GM23338 (cell line): ENCODE measurements at regions not wholly inside any gene's neighbourhood (a gene's known extent, or its start where the extent isn't known, plus 50 kb on each side); places are given as distances from the start of the nearest gene placed in this dataset.

ENCODE experiments used
- CREB1 ChIP-seq: fragments of 250-450 bp; sonication (Bioruptor Pico); IDR thresholded peaks from 2 replicates; pipeline ENCODE4 v1.5.0; 2020; ENCODE audit warnings: low read depth, mild to moderate bottlenecking, moderate library complexity
- POLR2AphosphoS5 ChIP-seq: IDR thresholded peaks from 2 replicates; pipeline ENCODE4 v1.6.1; 2016; ENCODE audit warnings: antibody characterized with exemption, low read depth
- TF ChIP-seq, protein P1 (sequence below), 2 experiments: fragments of 200-600 bp in 1 of 2; sonication (generic) in 1 of 2; conservative IDR thresholded peaks; 2 replicates each; pipeline versions ENCODE4 v1.5.1 to v1.6.1; 2016 to 2017; ENCODE audit warnings: antibody characterized with exemption in 2 of 2, low read depth in 2 of 2, mild to moderate bottlenecking in 2 of 2, moderate library complexity in 1 of 2

DNA sequence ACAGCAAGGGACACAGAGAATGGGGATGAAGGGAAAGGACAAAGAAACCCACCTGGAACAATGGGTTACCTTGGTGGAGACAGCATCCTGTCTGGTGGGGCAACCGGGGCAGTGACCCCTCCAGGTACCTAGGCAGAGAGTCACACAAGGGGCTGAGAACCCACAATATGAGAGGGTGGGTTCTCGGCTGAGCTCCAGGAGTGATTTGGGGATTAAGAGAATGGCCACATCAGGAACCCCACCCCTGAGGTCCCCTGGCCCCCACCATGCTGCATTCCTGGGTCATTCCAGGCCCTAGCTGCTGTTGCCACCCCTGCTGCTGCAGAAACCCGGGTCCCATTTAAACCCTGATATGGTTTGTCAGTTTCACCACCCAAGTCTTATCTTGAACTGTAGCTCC, 172.3 kb downstream of the RTP5 start:
- TF ChIP-seq, protein P1, sequence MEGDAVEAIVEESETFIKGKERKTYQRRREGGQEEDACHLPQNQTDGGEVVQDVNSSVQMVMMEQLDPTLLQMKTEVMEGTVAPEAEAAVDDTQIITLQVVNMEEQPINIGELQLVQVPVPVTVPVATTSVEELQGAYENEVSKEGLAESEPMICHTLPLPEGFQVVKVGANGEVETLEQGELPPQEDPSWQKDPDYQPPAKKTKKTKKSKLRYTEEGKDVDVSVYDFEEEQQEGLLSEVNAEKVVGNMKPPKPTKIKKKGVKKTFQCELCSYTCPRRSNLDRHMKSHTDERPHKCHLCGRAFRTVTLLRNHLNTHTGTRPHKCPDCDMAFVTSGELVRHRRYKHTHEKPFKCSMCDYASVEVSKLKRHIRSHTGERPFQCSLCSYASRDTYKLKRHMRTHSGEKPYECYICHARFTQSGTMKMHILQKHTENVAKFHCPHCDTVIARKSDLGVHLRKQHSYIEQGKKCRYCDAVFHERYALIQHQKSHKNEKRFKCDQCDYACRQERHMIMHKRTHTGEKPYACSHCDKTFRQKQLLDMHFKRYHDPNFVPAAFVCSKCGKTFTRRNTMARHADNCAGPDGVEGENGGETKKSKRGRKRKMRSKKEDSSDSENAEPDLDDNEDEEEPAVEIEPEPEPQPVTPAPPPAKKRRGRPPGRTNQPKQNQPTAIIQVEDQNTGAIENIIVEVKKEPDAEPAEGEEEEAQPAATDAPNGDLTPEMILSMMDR (conservative IDR thresholded peaks at IDR 0.05; ENCODE audit: low read depth in 2 of 2): no peak
- no peak for TF ChIP-seq POLR2AphosphoS5
- no peak for TF ChIP-seq CREB1
